Suprapubic skin (tissue), 4 donors: ENCODE measurements at regions not wholly inside any gene's neighbourhood (a gene's known extent, or its start where the extent isn't known, plus 50 kb on each side); places are given as distances from the start of the nearest gene placed in this dataset.
"Not testable (repeated sequence)": the region's sequence is repeated elsewhere in the genome, so short reads cannot be mapped to it uniquely, and the experiment has no call there.

Experiments
- DNase-seq, 2 donors: peaks; one replicate each; pipeline ENCODE4 v3.0.0-alpha.2; 2019; ENCODE audit warnings: low spot score in 2 of 2
- H3K27ac ChIP-seq: fragments of 200-600 bp; sonication (generic); one replicate; pipeline ENCODE4 v1.5.1; 2019
- H3K27me3 ChIP-seq: fragments of 200-600 bp; sonication (generic); one replicate; pipeline ENCODE4 v1.5.1; 2019
- H3K36me3 ChIP-seq: fragments of 200-600 bp; sonication (generic); one replicate; pipeline ENCODE4 v1.5.1; 2019
- H3K4me1 ChIP-seq: fragments of 200-600 bp; sonication (generic); one replicate; pipeline ENCODE4 v1.5.1; 2019
- H3K4me3 ChIP-seq: fragments of 200-600 bp; sonication (generic); one replicate; pipeline ENCODE4 v1.5.1; 2019; ENCODE audit warnings: mild to moderate bottlenecking
- H3K9me3 ChIP-seq: fragments of 200-600 bp; sonication (generic); one replicate; pipeline ENCODE4 v1.5.1; 2019
- EP300 ChIP-seq: sonication (generic); formaldehyde crosslinking; IDR thresholded peaks from one replicate; pipeline ENCODE4 v1.6.1; 2017; ENCODE audit warnings: antibody characterized with exemption
- POLR2A ChIP-seq, 2 donors: fragments of 450-650 bp; IDR thresholded peaks; one replicate each; pipeline ENCODE4 v1.6.1; 2017; ENCODE audit warnings: antibody characterized with exemption in 2 of 2, mild to moderate bottlenecking in 2 of 2, moderate library complexity in 2 of 2
- POLR2AphosphoS5 ChIP-seq, 3 donors: sonication (generic); formaldehyde crosslinking; IDR thresholded peaks; one replicate each; pipeline ENCODE4 v1.6.1; 2017; ENCODE audit warnings: antibody characterized with exemption in 3 of 3
- WGBS: methylation state at CpG from one replicate; pipeline ENCODE4 v1.1.5; 2018; 5-methylcytosine and 5-hydroxymethylcytosine counted together
- TF ChIP-seq, protein P1 (sequence below), 2 donors: fragments of 200-600 bp in 1 of 2; fragments of 450-650 bp in 1 of 2; sonication (generic) in 1 of 2; IDR thresholded peaks; one replicate each; pipeline ENCODE4 v1.5.1; 2016 to 2019; ENCODE audit warnings: antibody characterized with exemption in 2 of 2, mild to moderate bottlenecking in 1 of 2, moderate library complexity in 1 of 2

DNA sequence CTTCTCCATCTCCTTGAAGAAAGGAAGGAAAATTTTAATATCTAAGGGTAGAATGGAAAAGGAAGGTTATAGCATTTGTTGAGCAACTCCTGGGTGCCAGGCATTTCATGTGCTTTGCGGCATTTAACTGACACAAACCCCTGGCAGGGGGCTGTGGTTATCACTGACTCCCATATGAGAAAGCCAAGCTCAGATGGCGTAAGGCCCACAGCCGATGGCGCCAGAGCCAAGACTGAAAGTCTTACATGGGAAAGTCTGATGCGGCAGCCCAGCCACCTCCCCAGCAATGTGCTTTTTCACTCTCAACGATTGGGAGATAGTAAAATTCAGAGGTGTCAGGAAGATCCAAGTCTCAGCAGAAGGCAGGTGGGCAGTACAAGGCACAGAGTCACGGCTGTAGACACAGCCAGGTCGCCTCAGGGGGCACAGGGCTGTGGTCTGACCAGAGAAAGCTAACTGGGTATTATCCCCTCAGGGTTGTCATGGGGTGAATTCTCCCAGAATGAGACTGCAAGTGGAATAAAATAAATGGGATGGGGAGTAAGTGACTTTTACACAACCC is 324.2 kb upstream of the NCKAP5 start:
- Histone ChIP-seq H3K27ac (no peak overlapping the region), H3K36me3 (no peaks in the 10 kb centered on the region), H3K4me1 (peaks cover 5% of the 10 kb centered on the region), H3K4me3 (no peak overlapping the region), H3K9me3 (no peaks in the 10 kb centered on the region), H3K27me3 (peaks cover 4% of the 10 kb centered on the region)
- TF ChIP-seq POLR2A (IDR thresholded peaks at IDR 0.05) (no peak), EP300 (no peak)
- 67% methylated on average over 8 of the region's 8 CpGs for WGBS
- DNase-seq: no peak

DNA sequence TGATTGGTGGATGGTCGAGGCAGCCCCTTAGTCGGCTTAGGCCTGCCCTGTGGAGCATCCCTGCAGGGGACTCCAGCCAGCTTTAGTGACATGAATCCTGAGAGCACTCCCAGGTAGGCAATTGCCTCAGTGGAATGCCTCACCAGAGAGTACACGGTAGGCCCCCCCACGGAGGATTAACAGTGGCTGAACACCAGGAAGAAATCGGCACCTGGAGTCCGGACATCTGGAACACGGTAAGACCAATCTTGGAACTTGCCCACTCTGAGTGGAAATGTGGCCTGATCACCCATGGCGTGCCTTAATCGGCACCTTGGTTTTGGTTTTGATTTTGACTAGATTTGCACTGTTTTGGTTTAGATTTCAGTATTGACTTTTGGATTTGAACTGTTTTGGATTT is 326.2 kb upstream of the NCKAP5 start:
- H3K4me3 ChIP-seq: no peak overlapping the region
- H3K9me3 ChIP-seq: no peaks in the 10 kb centered on the region
- 95% methylated on average over 9 of the region's 9 CpGs for WGBS
- TF ChIP-seq EP300: no peak
- TF ChIP-seq, protein P1, sequence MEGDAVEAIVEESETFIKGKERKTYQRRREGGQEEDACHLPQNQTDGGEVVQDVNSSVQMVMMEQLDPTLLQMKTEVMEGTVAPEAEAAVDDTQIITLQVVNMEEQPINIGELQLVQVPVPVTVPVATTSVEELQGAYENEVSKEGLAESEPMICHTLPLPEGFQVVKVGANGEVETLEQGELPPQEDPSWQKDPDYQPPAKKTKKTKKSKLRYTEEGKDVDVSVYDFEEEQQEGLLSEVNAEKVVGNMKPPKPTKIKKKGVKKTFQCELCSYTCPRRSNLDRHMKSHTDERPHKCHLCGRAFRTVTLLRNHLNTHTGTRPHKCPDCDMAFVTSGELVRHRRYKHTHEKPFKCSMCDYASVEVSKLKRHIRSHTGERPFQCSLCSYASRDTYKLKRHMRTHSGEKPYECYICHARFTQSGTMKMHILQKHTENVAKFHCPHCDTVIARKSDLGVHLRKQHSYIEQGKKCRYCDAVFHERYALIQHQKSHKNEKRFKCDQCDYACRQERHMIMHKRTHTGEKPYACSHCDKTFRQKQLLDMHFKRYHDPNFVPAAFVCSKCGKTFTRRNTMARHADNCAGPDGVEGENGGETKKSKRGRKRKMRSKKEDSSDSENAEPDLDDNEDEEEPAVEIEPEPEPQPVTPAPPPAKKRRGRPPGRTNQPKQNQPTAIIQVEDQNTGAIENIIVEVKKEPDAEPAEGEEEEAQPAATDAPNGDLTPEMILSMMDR (IDR thresholded peaks at IDR 0.05): no peak
- TF ChIP-seq POLR2A (IDR thresholded peaks at IDR 0.05): no peak
- TF ChIP-seq POLR2AphosphoS5 (IDR thresholded peaks at IDR 0.05): no peak
- H3K27me3 ChIP-seq: peaks cover 4% of the 10 kb centered on the region
- DNase-seq: no peak
- H3K4me1 ChIP-seq: no peaks in the 10 kb centered on the region
- H3K36me3 ChIP-seq: no peaks in the 10 kb centered on the region
- H3K27ac ChIP-seq: no peak overlapping the region

DNA sequence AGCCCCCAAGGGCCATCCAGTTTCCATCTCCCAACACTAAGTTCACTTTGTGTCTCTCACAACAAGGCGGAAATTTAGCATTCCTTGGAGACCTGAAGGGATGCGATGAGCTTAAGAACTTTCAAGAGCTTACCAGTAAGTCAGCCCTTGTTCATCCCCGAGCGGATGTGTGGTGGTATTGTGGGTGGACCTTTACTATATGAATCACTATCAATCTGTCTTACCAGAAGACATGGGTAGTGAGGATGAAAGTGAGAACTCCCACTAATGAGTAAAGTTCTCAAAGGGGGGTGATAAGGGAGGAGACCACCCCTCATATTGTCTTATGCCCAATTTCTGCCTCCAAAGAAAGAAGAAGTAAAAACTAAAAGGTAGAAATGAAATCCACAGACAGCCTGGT is 329.6 kb upstream of the NCKAP5 start:
- WGBS: 67% methylated on average over 4 of the region's 4 CpGs
- DNase-seq, H3K36me3 ChIP-seq, H3K27ac ChIP-seq, H3K9me3 ChIP-seq, H3K4me3 ChIP-seq, H3K4me1 ChIP-seq, H3K27me3 ChIP-seq: not testable (repeated sequence)

DNA sequence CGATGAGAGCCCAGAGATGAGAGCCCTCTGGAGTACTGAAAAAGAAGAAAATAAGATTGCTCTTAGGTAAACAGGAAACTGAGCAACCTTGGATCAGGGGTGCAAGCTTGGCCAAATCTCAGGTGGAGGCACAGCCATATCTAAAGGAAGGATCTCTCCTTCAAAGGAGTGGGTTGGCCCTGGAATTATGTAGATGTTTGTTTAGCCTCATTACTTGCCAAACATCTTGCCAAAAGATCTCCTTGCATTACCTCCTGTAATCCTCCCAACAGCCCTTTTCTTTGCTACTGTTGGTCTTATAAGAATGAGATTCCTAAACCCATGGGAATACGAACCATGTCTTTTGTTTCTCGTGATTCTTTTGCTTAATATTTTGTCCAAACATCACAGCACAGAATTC is 332.6 kb upstream of the NCKAP5 start:
- Histone ChIP-seq H3K4me1 (no peaks in the 10 kb centered on the region), H3K27me3 (no peaks in the 10 kb centered on the region), H3K9me3 (no peaks in the 10 kb centered on the region), H3K36me3 (no peaks in the 10 kb centered on the region), H3K4me3 (no peak overlapping the region), H3K27ac (no peak overlapping the region)
- 52% methylated on average over 3 of the region's 3 CpGs for WGBS
- no peak for DNase-seq
- TF ChIP-seq POLR2A (IDR thresholded peaks at IDR 0.05) (no peak), EP300 (no peak), POLR2AphosphoS5 (IDR thresholded peaks at IDR 0.05) (no peak)
- TF ChIP-seq, protein P1 (IDR thresholded peaks at IDR 0.05): no peak

DNA sequence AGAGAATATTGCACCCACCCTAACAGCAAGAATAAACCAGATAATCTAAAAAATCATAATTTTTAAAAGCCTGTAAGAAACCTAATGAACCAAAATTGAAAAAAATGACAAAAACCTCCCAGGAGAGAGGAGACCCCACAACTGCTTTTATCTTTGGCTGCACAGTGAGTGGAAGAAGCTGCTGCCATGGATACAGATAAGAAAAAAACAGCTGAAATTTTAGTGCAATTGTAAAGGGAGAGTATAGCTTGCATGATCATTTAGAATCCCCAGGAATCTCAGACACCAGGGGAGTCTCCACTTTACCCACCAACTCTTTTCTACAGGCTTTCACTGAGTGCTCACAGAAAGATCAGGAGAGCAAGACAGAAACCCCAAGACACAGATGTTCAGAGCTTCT is 338.1 kb upstream of the NCKAP5 start:
- no peak for DNase-seq
- Histone ChIP-seq H3K9me3 (no peaks in the 10 kb centered on the region), H3K36me3 (no peaks in the 10 kb centered on the region), H3K27ac (no peak overlapping the region), H3K4me3 (no peak overlapping the region), H3K4me1 (no peaks in the 10 kb centered on the region), H3K27me3 (no peaks in the 10 kb centered on the region)
- TF ChIP-seq, protein P1 (IDR thresholded peaks at IDR 0.05): no peak
- no peak for TF ChIP-seq EP300
- no peak for TF ChIP-seq POLR2A (IDR thresholded peaks at IDR 0.05)
- TF ChIP-seq POLR2AphosphoS5 (IDR thresholded peaks at IDR 0.05): no peak

DNA sequence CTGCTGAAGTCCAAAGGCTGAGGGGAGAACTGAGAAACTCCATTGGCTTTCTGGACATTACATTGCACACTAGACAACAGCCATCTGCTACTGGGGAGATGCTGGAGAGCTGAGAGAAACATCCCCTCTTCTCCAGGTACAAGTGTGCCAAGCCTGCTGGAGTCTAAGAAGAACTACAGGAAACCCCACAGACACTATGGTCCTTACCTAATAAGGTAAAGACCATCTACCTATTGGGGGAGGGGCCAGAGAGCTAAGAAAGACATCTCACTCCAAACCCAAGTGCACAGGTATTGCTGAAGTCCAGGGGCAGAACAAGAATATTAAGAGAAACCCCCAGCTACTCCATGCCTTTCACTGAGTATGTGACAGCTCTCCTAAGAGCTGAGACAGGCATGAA is 338.7 kb upstream of the NCKAP5 start:
- H3K27ac ChIP-seq: no peak overlapping the region
- no peaks in the 10 kb centered on the region for H3K4me1 ChIP-seq
- H3K9me3 ChIP-seq: no peaks in the 10 kb centered on the region
- TF ChIP-seq POLR2A (IDR thresholded peaks at IDR 0.05): no peak
- no peak for TF ChIP-seq EP300
- no peak for TF ChIP-seq POLR2AphosphoS5 (IDR thresholded peaks at IDR 0.05)
- TF ChIP-seq, protein P1 (IDR thresholded peaks at IDR 0.05): no peak
- no peaks in the 10 kb centered on the region for H3K36me3 ChIP-seq
- no peaks in the 10 kb centered on the region for H3K27me3 ChIP-seq
- no peak for DNase-seq
- no peak overlapping the region for H3K4me3 ChIP-seq
